Ishikawa (cell line): ENCODE measurements at regions not wholly inside any gene's neighbourhood (a gene's known extent, or its start where the extent isn't known, plus 50 kb on each side); places are given as distances from the start of the nearest gene placed in this dataset.

ENCODE experiments used
- CEBPB ChIP-seq: IDR thresholded peaks from 2 replicates; pipeline ENCODE4 v1.6.1; 2012
- CREB1 ChIP-seq: IDR thresholded peaks from 2 replicates; pipeline ENCODE4 v1.6.1; 2012; ENCODE audit warnings: low read depth
- EP300 ChIP-seq: IDR thresholded peaks from 2 replicates; pipeline ENCODE4 v1.6.1; 2012; ENCODE audit warnings: borderline replicate concordance
- RAD21 ChIP-seq: IDR thresholded peaks from 2 replicates; pipeline ENCODE4 v1.6.1; 2012; ENCODE audit warnings: low read depth
- TEAD4 ChIP-seq: IDR thresholded peaks from 2 replicates; pipeline ENCODE4 v1.6.1; 2012
- TF ChIP-seq, protein P1 (sequence below): IDR thresholded peaks from 2 replicates; pipeline ENCODE4 v1.6.1; 2012

DNA sequence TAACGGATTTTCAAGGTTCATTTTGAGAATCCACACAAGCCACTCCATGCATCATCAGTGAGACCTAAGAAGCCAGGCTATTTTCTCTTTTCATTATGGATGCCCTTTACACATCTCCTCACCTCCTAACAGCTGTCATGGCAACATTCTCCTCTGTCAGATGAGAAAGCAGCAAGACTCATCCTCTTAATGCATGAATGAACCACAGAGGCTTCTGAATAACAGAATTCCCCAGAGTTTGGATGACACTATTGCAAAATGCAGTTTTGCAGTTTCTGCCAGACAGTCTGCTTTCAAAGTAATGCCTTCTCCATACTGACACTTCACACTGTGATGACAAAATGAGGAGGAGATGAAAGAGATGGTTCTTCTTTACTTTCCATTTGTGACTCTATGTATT lies 286.7 kb upstream of the GRIP1 start:
- TF ChIP-seq EP300 (no peak), RAD21 (no peak), CEBPB (no peak), CREB1 (no peak), TEAD4 (no peak)
- TF ChIP-seq, protein P1, sequence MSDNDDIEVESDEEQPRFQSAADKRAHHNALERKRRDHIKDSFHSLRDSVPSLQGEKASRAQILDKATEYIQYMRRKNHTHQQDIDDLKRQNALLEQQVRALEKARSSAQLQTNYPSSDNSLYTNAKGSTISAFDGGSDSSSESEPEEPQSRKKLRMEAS: no peak
